GM19023 (cell line): ENCODE measurements at regions not wholly inside any gene's neighbourhood (a gene's known extent, or its start where the extent isn't known, plus 50 kb on each side); places are given as distances from the start of the nearest gene placed in this dataset.

Experiments
- ATAC-seq: cut with Tn5 transposase; IDR thresholded peaks from one replicate; pipeline ENCODE4 v1.9.1; 2021; ENCODE audit warnings: mild to moderate bottlenecking, moderate library complexity; ENCODE audit not compliant: unreplicated experiment

DNA sequence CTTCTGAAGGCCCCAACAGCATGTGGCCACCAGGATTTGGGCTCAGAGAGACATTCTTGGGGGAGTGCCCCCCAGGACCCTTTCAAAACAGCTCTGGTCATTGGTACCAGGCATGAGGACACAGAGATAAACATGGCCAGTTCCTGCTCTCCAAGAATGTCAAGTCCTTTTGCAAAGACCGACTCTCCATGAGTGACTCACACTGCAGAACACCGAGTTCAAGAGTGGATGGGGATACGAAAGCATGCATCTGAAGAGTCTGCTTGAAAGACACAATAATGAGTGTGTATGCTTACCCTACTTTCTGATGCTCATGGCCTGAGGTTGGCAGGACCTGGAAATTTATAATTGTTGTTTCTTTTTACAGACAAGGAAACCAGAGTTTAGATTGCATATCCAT is 450.6 kb downstream of the TSN start:
- no peak for ATAC-seq

DNA sequence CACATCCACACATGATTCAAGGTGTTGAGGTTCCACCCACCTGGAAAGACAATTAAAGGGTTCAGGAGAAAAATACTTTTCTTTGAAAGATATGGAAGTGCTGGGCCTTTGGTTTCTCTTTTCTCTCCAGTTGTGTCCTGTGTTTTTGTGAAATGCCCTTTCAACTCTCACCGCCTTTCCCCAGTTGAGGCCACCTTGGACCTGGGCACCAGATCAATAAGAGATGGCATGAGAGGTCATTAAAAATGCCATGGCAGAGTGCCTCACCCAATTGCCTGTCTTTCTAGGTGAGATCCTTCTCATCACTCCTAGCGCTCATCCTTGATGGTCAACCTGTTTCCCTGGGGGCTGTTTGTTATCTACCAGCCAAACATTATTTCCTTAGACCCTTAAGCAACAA is 453.9 kb downstream of the TSN start:
- no peak for ATAC-seq

DNA sequence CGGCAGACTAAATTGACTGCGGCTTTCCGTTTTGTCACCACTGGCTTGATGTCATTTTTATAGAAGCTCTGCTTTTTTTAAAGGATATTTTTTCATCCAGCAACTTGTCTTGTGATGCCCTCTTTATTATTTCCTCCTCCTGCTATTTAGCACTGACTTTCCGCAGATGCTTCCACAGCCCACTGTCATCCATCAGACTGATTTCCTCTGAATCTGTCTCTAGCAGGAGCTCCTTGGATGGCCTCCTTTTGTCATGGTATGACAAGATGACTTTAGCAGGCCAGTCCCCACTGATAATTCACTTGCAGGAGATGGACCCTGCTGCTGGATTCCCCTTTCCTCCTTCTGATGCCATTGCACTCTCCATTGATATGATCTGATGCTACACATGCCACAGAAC is 454.6 kb downstream of the TSN start:
- no peak for ATAC-seq

DNA sequence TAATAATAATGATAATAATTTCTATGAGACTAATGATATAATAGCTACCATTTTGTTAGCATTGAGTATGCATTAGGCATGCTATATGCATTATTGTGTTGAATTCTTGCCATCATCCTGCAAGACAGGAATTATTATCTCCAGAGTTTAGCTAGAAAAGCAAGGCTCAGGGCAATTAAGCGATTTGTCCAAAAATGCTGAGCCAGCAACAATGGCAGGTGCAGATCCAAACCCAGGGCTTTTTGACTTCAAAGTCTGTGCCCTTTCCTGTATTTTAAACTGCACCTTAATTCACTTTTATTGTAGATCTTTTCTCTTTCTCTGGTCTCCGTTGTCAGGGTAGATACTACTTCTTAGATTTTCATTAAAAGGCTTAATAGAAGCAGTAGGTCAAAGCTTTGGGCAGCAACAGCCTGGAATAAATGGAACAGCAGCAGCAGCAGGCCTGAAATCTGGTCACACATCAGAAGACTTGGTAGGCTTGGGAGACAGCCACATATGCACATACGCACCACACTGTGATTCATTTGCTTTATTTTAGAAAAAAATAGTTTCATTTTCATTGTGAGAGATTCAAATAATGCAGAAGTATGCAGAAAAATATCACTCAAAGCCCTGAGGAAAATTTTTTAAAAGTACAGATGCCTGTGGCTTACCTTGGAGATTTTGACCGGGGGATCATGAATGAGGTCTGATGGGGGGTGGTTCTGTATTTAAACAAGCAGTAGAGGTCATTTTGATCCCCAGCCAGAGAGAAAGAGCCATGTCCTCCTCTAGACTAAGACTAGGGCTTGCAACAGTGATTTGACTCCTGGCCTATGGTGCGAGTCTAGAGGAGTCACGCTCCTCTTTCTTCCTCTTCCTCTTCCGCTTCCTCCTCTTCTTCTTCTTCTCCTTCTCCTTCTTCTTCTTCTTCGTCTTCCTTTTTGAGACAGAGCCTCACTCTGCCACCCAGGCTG is 455.7 kb downstream of the TSN start:
- ATAC-seq: no peak

DNA sequence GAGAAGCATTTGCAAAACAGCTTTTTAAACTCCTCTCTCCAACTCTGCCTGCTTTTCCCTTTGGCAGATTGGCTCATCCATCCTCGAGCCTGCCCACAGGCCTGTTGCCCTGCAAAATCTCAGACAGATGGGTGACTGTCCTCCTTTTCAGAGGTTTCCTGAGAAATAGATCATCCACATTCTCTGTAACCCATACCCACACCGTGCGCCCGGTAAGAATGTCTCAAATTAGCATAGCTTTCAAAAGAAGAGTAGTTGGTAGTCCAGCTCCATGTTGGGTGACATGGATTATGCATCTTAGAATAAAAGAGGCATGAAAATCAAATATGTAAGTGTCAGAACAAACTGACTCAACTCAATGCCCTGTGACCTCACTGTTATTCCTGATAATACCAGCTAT is 457.9 kb downstream of the TSN start:
- ATAC-seq: no peak

DNA sequence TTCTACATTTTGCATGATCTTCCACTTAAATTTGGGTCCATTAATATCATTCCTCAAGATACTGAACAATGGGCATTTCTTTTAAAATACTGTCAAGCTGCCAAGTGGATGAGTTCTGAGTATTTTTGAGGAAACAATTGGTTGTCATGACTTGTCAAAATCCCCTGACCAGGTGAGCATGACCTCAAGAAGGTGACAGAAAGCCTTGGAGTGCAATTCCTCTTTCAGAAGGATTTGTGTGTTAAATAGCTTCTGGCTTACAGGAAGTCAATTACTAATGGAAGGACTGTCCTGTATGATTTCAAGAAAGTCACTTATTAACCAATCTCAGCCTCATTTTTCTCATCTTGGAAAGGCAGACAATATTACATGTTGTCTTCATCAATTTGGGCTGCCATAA is 460.6 kb downstream of the TSN start:
- ATAC-seq: no peak

DNA sequence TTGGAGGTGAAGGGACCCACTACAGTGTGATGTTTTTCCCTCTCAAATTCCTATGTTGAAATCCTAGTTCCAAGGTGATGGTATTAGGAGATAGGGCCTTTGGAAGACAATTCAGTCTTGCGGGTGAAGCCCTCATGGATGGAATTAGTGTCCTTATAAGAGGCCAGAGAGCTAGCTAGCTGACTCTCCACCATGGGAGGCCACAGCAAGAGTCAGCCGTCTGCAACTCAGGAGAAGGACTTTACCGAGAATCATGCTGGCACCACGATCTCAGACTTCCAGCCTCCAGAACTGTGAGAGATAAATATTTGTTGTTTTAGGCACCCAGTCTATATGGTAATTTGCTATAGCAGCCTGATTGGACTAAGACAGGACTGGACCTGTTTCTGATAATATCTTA is 461.4 kb downstream of the TSN start:
- ATAC-seq: no peak

DNA sequence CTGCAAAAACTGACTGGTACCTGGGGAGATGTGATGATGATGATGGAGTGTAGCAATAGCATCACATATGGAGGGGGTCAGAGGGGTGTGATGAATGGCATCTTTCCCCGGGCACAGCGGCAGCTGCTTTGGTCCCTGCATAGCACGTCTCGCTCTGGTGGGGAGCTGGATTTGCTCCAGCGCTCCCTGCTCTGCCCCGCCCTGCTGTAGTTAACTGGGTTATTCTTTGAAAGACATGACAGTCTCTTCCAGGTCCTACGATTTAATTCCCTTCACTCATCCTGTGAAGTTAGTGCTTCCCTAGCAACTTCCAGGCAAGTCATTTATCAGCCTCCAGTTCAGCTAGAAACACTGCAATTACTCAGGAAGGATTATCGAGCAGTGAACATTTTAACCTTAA is 463.1 kb downstream of the TSN start:
- ATAC-seq: no peak

DNA sequence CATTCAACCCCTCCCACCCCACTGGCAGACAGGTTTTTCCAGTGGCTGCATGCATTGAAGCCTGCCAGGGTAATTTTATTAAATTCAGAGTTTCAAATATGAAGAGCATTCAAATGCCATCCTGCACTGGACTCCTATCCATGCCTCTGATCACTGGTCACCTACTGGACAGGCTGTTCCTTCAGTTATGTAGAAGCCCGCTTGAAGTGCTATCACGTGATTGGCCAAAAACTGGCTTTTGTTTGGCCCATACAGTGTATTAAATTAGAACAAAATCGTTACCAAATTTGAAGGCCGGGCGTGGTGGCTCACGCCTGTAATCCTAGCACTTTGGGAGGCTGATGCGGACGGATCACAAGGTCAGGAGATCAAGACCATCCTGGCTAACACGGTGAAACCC is 464.1 kb downstream of the TSN start:
- ATAC-seq: no peak

DNA sequence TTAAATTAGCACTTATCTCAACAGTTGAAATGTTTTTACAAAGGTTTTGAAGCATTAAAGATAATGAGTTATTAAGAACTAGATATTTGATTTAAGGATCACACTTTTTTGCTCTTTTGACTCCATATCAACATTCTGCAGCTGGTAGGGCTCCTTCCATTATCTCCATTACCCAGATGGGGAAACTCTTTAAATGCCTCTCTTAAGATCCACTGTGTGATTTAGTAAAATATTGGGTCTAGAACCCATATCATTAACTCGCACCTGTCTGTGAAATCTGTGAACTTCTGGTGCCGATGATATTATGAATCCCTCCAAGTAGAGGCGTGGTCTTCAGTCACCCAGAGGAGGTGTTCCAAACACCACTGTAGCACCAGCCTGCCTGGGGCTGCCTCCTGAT is 466.2 kb downstream of the TSN start:
- ATAC-seq: no peak

DNA sequence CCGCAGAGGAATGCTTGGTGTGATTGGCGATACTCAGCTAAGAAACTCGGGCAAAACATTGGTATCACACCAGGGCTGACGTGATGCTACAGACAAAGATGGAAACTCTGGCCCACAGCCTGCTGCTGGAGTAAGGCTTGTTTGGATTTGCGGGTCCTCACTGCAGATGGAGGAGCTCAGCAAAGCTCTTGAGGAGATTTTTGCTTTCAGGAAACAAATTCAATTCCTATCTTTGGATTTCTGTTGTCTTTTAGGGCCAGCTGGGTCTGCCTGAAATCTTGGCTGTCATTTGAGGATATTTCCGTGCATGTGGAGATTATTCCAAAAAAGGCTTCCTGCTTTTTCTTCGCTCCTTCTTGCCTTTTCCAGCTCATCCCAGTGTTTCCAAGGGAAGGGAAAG is 475.8 kb downstream of the TSN start:
- no peak for ATAC-seq

DNA sequence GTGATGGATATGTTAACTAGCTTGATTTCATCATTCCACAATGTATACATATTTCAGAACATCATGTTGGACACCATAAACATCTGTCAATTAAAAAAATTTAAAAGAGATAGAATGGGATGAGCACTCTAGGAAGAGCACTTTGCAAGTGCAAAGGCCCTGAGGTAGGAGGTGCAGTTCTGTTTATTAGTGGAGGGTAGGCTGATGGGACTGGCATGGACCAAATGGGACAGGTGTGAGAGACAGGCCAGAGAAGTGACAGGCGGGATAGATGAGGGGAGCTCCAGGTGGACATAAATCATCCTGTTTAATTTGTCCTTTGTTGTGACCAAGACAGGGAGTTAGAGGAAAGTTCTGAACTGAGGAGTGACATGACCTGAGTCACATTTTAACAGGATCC is 477.9 kb downstream of the TSN start:
- ATAC-seq: no peak

DNA sequence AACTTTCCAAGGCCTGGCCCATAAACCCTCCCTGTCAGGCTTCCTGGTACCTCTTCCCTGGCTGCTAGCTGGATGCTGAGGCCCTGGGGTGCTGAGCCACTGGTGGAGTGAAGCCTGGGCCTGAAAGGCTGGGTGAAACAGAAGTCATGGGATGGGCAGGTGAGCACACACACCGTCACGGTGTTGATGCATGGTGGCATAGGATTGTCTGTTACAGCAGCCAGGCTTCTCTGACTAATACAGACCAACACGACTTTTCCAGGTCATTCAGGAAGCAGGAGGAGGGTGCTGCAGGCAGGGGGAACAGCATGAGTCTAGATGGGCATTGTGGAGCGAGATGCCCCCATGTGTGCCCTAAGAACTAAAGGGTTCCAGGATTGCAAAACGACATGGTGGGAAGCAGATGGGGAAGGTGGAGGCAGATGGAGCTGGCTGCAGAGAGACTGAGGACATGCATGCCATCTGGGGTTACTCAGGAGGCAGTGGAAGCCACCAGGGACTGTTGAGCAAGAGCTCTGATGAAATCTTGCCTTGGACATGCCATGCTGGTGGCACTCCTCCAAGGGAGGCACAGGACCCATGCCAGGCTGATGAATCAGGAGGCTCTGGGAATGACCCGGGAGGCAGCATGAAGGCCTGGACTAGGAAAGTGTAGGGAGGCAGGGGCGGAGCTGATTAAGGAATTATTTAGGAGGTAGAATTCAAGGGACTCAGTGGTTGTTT is 480.9 kb downstream of the TSN start:
- ATAC-seq: no peak

DNA sequence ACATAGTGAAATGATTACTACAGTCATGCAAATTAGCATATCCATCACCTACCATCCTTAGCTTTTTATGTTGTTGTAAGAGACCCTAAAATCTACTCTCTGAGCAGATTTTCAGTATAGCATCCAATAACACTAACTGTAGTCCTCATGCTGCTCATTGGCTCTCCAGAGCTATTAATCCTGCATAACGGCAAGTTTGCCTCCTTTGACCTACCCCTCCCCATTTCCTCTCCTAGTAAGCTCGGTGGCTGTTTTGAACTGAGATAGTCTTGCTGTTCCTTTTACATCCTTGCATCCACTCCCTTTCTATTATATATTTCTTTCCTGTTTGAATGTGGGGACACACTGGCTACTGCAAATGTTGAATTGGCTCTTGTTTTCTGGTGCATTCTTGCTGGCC is 481.5 kb downstream of the TSN start:
- ATAC-seq: no peak

DNA sequence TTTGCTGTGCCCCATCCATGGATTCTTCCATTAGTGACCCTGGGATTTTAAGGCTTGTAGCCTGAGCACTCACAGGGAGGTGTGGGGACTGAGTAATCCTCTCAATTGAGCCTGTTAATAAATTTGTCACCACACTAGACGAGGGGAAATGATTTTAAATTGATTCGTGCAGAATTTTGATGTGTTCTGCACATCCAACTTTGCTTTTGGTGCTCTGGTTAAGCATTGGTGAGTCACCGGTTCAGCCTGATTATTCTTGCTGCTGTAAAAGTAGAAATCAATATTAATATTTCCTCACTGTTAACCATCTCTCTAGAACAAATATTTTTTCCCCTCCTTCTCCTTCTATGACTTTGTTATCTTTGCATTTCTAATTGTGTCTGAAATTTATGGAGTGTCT is 482.0 kb downstream of the TSN start:
- ATAC-seq: no peak

DNA sequence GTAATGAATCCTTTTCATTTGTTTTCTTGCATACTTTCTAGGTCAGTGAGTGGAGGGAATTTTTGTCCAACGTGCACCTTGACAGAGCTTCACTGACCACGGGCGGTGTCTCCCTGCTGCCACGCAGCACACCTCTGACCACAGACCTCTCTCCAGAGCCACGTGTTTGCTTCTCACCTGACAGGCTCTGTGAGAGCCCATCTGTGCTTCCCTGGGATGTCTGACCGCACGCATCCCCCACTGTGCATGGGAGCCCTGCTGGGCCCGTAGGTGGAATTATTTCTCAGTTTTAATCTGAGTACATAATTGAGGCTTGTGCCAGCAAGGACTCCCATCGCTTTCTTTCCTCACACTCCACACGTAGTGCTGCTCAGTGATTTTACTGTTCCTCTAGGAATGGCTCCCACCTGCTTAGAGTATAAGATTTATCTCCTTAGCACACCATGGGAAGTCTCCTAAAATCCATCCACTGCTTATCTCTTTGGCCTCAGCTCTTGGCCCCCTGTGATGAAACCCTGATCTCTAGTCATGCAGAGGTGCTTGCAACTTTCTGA is 482.6 kb downstream of the TSN start:
- no peak for ATAC-seq

DNA sequence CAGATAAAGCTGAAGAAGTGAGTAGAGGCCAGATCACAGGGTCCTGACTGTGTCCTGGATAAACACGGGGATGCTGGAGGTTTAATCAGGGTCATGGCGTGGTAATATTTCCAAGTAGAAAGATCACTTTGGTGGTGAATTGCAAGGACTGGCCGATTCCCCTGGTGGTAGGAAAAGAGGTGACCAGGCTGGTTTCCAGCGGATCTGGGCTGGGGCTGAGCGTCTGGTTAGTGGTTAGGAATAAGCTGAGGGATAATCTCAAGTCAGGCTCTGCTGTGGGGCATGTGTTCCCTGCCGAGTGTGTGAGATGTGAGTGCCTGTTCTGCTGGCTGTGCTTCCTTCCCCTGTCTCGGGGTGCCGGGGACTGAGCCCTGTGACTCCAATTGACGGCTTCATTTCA is 484.0 kb downstream of the TSN start:
- no peak for ATAC-seq

DNA sequence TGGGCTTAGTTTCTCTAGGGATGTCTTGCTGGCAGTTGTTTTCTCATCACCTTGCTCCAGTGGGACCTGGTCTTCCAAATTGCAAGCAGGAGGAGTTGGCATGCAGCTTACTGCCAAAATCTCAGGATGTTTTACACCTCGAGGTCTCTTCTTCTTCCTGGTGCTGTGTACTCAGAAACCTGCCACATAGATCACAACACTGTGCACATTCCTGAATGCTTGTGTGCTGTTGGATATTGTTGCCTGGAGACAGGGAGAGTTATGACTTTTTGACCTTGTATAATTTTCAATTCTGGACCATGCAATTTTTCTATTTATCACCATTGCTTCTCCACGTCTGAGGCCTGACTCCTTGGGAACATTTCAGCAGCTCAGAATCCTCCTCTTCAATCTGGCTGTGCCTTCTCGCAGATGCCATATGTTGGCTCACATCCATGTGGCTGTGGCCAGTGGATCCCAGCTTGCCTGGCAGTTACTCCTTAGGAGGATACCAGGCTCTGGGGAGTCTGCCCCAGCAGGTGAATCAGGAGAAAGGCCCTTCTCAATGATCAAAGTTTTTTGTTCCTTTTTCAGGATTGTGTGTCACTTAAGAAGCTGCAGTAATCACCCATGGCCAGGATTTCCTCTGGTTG is 489.3 kb downstream of the TSN start:
- ATAC-seq: no peak

DNA sequence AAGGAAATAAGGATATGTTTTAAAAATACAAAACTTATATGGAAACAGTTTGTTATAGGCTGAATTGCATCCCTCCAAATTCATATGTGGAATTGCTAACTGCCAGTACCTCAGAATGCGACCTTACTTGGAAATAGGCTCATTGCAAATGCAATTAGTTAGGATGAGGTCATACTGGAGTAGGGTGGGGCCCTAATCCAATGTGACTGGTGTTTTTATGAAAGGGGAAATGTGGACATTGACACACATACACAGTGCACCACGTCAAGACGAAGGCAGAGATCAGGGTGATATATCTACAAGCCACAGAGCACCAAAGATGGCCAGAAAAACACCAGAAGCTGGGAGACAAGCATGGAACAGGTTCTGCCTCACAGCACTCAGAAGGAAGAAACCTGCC is 494.2 kb downstream of the TSN start:
- ATAC-seq: no peak

DNA sequence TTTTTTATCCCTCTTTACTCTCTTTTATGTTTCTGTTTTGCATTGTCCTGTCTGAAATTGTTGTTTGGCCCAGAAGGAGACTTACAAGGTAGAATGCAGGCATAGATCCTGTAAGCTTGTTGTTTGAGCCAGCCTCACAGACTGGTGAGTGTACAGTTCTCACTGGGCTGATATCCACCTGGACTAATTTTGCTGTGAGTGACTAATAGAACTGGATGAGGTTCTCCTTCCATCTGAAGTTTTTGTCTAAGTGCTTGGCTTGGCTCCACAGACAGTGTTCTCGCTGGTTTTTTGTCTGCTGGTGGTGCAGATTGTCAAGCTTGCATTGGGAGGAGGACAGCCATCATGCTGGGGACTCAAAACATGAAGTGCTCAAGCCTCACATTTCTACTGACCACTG is 495.7 kb downstream of the TSN start:
- ATAC-seq: no peak

DNA sequence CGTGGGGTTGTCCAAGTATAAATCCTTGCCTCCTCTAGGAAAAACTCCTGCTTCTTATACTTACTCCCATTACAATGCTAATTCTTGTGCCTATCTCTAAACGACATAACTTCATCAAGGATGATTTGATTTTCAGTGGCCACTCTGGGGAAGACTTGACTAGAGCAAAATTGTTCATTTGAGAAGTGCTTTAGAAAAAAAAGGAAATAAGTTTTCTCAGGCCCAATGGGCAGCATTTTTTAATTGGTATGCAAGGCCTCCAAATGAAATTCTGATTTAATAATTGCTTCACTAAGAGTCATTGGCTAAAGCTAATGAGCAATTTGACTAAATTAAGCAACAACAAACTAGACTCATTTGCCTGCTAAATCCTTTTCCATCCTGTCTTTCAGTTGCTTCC is 496.1 kb downstream of the TSN start:
- no peak for ATAC-seq

DNA sequence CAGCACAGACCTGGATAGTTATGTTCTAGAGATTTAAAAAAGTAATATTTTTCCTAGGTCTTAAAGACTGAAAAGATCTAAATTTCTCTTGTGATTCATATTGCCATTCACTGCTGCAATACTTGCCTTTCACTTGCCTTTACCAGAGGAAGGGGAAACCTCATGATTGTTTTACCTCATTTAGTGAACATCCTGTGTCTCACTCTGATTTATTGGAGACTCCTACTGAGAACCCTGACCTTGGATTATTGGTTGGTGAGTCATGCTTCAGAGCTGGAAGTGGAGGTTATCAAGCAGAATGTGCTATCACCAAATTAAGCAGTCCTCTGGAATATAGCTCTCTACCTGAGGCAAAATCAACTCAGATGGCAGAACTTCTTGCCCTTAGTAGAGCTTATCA is 500.5 kb downstream of the TSN start:
- no peak for ATAC-seq
